ENCODE measurements at regions not wholly inside any gene's neighbourhood (a gene's known extent, or its start where the extent isn't known, plus 50 kb on each side); places are given as distances from the start of the nearest gene placed in this dataset.

- no peak for DNase-seq
- ATAC-seq (ENCODE audit: low FRiP score) = no peak
- Histone ChIP-seq H3K9me3 (ENCODE audit: control insufficient read depth, low read length) (no peaks in the 10 kb centered on the region), H3K4me1 (ENCODE audit: control insufficient read depth in 1 of 2, insufficient read depth in 2 of 2, low read length in 2 of 2) (no peaks in the 10 kb centered on the region), H3K27ac (ENCODE audit: low read depth in 1 of 2, low read length in 2 of 2) (no peak overlapping the region), H3K36me3 (ENCODE audit: control insufficient read depth in 1 of 2, insufficient read depth in 2 of 2, low read length in 1 of 2) (no peaks in the 10 kb centered on the region), H3K4me3 (ENCODE audit: low read length in 2 of 2) (no peak overlapping the region), H3K27me3 (ENCODE audit: control insufficient read depth in 1 of 2, insufficient read depth in 2 of 2, low read length in 1 of 2) (no peaks in the 10 kb centered on the region)
- intact Hi-C loops (cut with DNase I) = no loop called here
Observed at GRCh38 chr15:94778840-94779239, 547.5 kb downstream of the MCTP2 start.

GRCh38 chr15:94780166-94780565, 548.8 kb downstream of the MCTP2 start:
- Histone ChIP-seq H3K4me3 (ENCODE audit: low read length in 2 of 2) (no peak overlapping the region), H3K36me3 (ENCODE audit: control insufficient read depth in 1 of 2, insufficient read depth in 2 of 2, low read length in 1 of 2) (no peaks in the 10 kb centered on the region), H3K27me3 (ENCODE audit: control insufficient read depth in 1 of 2, insufficient read depth in 2 of 2, low read length in 1 of 2) (no peaks in the 10 kb centered on the region), H3K27ac (ENCODE audit: low read depth in 1 of 2, low read length in 2 of 2) (no peak overlapping the region), H3K9me3 (ENCODE audit: control insufficient read depth, low read length) (no peaks in the 10 kb centered on the region), H3K4me1 (ENCODE audit: control insufficient read depth in 1 of 2, insufficient read depth in 2 of 2, low read length in 2 of 2) (no peaks in the 10 kb centered on the region)
- ATAC-seq (ENCODE audit: low FRiP score) (no peak), DNase-seq (no peak)
- 62 to 77% methylated on average over 4 of the region's 4 CpGs for WGBS, 2 donors
- intact Hi-C loops (cut with DNase I) = no loop called here

GRCh38 chr15:94785091-94785490, 553.7 kb downstream of the MCTP2 start:
- WGBS, 2 donors = 84 to 87% methylated on average over 2 of the region's 2 CpGs
- ATAC-seq (ENCODE audit: low FRiP score) = no peak
- intact Hi-C loops (cut with DNase I) = no loop called here

GRCh38 chr15:94791008-94791407, 559.6 kb downstream of the MCTP2 start:
- H3K27me3 ChIP-seq (ENCODE audit: control insufficient read depth in 1 of 2, insufficient read depth in 2 of 2, low read length in 1 of 2) = no peaks in the 10 kb centered on the region
- no peaks in the 10 kb centered on the region for H3K36me3 ChIP-seq (ENCODE audit: control insufficient read depth in 1 of 2, insufficient read depth in 2 of 2, low read length in 1 of 2)
- intact Hi-C loops (cut with DNase I) = no loop called here
- H3K27ac ChIP-seq (ENCODE audit: low read depth in 1 of 2, low read length in 2 of 2) = no peak overlapping the region
- no peaks in the 10 kb centered on the region for H3K9me3 ChIP-seq (ENCODE audit: control insufficient read depth, low read length)
- no peak for DNase-seq
- no peaks in the 10 kb centered on the region for H3K4me1 ChIP-seq (ENCODE audit: control insufficient read depth in 1 of 2, insufficient read depth in 2 of 2, low read length in 2 of 2)
- WGBS, 2 donors = 63 to 72% methylated on average over 2 of the region's 2 CpGs
- no peak overlapping the region for H3K4me3 ChIP-seq (ENCODE audit: low read length in 2 of 2)
- no peak for ATAC-seq (ENCODE audit: low FRiP score)

More at GRCh38 chr15:94785091-94785490, 553.7 kb downstream of the MCTP2 start:
- H3K27me3 ChIP-seq (ENCODE audit: control insufficient read depth in 1 of 2, insufficient read depth in 2 of 2, low read length in 1 of 2) = no peaks in the 10 kb centered on the region
- no peak for DNase-seq
- H3K36me3 ChIP-seq (ENCODE audit: control insufficient read depth in 1 of 2, insufficient read depth in 2 of 2, low read length in 1 of 2) = no peaks in the 10 kb centered on the region
- H3K4me3 ChIP-seq (ENCODE audit: low read length in 2 of 2) = no peak overlapping the region
- H3K27ac ChIP-seq (ENCODE audit: low read depth in 1 of 2, low read length in 2 of 2) = no peak overlapping the region
- H3K4me1 ChIP-seq (ENCODE audit: control insufficient read depth in 1 of 2, insufficient read depth in 2 of 2, low read length in 2 of 2) = no peaks in the 10 kb centered on the region
- H3K9me3 ChIP-seq (ENCODE audit: control insufficient read depth, low read length) = no peaks in the 10 kb centered on the region

- intact Hi-C loops (cut with DNase I) = no loop called here
- no peak for ATAC-seq (ENCODE audit: low FRiP score)
Observed at GRCh38 chr15:94791510-94791909, 560.1 kb downstream of the MCTP2 start.

GRCh38 chr15:94792196-94792595, 560.8 kb downstream of the MCTP2 start:
- intact Hi-C loops (cut with DNase I) = no loop called here
- H3K27ac ChIP-seq (ENCODE audit: low read depth in 1 of 2, low read length in 2 of 2) = no peak overlapping the region
- no peaks in the 10 kb centered on the region for H3K4me1 ChIP-seq (ENCODE audit: control insufficient read depth in 1 of 2, insufficient read depth in 2 of 2, low read length in 2 of 2)
- ATAC-seq (ENCODE audit: low FRiP score) = no peak
- no peaks in the 10 kb centered on the region for H3K36me3 ChIP-seq (ENCODE audit: control insufficient read depth in 1 of 2, insufficient read depth in 2 of 2, low read length in 1 of 2)
- H3K4me3 ChIP-seq (ENCODE audit: low read length in 2 of 2) = no peak overlapping the region
- no peaks in the 10 kb centered on the region for H3K9me3 ChIP-seq (ENCODE audit: control insufficient read depth, low read length)
- H3K27me3 ChIP-seq (ENCODE audit: control insufficient read depth in 1 of 2, insufficient read depth in 2 of 2, low read length in 1 of 2) = no peaks in the 10 kb centered on the region
- WGBS, 2 donors = 67 to 78% methylated on average over 2 of the region's 2 CpGs
- DNase-seq = no peak

More at GRCh38 chr15:94791510-94791909, 560.1 kb downstream of the MCTP2 start:
- Histone ChIP-seq H3K27ac (ENCODE audit: low read depth in 1 of 2, low read length in 2 of 2) (no peak overlapping the region), H3K4me1 (ENCODE audit: control insufficient read depth in 1 of 2, insufficient read depth in 2 of 2, low read length in 2 of 2) (no peaks in the 10 kb centered on the region), H3K27me3 (ENCODE audit: control insufficient read depth in 1 of 2, insufficient read depth in 2 of 2, low read length in 1 of 2) (no peaks in the 10 kb centered on the region), H3K4me3 (ENCODE audit: low read length in 2 of 2) (no peak overlapping the region), H3K9me3 (ENCODE audit: control insufficient read depth, low read length) (no peaks in the 10 kb centered on the region), H3K36me3 (ENCODE audit: control insufficient read depth in 1 of 2, insufficient read depth in 2 of 2, low read length in 1 of 2) (no peaks in the 10 kb centered on the region)
- WGBS, 2 donors = 91 to 95% methylated on average over 2 of the region's 2 CpGs
- no peak for DNase-seq

GRCh38 chr15:94793207-94793606, 561.8 kb downstream of the MCTP2 start:
- intact Hi-C loops (cut with DNase I) = no loop called here
- Histone ChIP-seq H3K4me1 (ENCODE audit: control insufficient read depth in 1 of 2, insufficient read depth in 2 of 2, low read length in 2 of 2) (no peaks in the 10 kb centered on the region), H3K27ac (ENCODE audit: low read depth in 1 of 2, low read length in 2 of 2) (no peak overlapping the region), H3K9me3 (ENCODE audit: control insufficient read depth, low read length) (no peaks in the 10 kb centered on the region), H3K36me3 (ENCODE audit: control insufficient read depth in 1 of 2, insufficient read depth in 2 of 2, low read length in 1 of 2) (no peaks in the 10 kb centered on the region), H3K27me3 (ENCODE audit: control insufficient read depth in 1 of 2, insufficient read depth in 2 of 2, low read length in 1 of 2) (no peaks in the 10 kb centered on the region), H3K4me3 (ENCODE audit: low read length in 2 of 2) (no peak overlapping the region)
- DNase-seq (no peak), ATAC-seq (ENCODE audit: low FRiP score) (no peak)
- WGBS, 2 donors = 82 to 93% methylated on average over 3 of the region's 3 CpGs

GRCh38 chr15:94793641-94794040, 562.3 kb downstream of the MCTP2 start:
- Histone ChIP-seq H3K9me3 (ENCODE audit: control insufficient read depth, low read length) (no peaks in the 10 kb centered on the region), H3K4me3 (ENCODE audit: low read length in 2 of 2) (no peak overlapping the region), H3K36me3 (ENCODE audit: control insufficient read depth in 1 of 2, insufficient read depth in 2 of 2, low read length in 1 of 2) (no peaks in the 10 kb centered on the region), H3K4me1 (ENCODE audit: control insufficient read depth in 1 of 2, insufficient read depth in 2 of 2, low read length in 2 of 2) (no peaks in the 10 kb centered on the region), H3K27ac (ENCODE audit: low read depth in 1 of 2, low read length in 2 of 2) (no peak overlapping the region), H3K27me3 (ENCODE audit: control insufficient read depth in 1 of 2, insufficient read depth in 2 of 2, low read length in 1 of 2) (no peaks in the 10 kb centered on the region)
- WGBS, 2 donors = 51 to 64% methylated on average over 7 of the region's 7 CpGs
- ATAC-seq (ENCODE audit: low FRiP score) = no peak
- DNase-seq = no peak
- intact Hi-C loops (cut with DNase I) = no loop called here

GRCh38 chr15:94804613-94805012, 573.3 kb downstream of the MCTP2 start:
- ATAC-seq (ENCODE audit: low FRiP score) = no peak
- DNase-seq = no peak
- Histone ChIP-seq H3K36me3 (ENCODE audit: control insufficient read depth in 1 of 2, insufficient read depth in 2 of 2, low read length in 1 of 2) (no peaks in the 10 kb centered on the region), H3K4me3 (ENCODE audit: low read length in 2 of 2) (no peak overlapping the region), H3K4me1 (ENCODE audit: control insufficient read depth in 1 of 2, insufficient read depth in 2 of 2, low read length in 2 of 2) (no peaks in the 10 kb centered on the region), H3K27ac (ENCODE audit: low read depth in 1 of 2, low read length in 2 of 2) (no peak overlapping the region), H3K27me3 (ENCODE audit: control insufficient read depth in 1 of 2, insufficient read depth in 2 of 2, low read length in 1 of 2) (no peaks in the 10 kb centered on the region), H3K9me3 (ENCODE audit: control insufficient read depth, low read length) (no peaks in the 10 kb centered on the region)
- WGBS, 2 donors = 39 to 49% methylated on average over 2 of the region's 2 CpGs
- intact Hi-C loops (cut with DNase I) = no loop called here

Data from aorta (tissue), 5 donors.